Muscle of leg (tissue), 3 donors: ENCODE measurements at regions not wholly inside any gene's neighbourhood (a gene's known extent, or its start where the extent isn't known, plus 50 kb on each side); places are given as distances from the start of the nearest gene placed in this dataset.

Experiments
- DNase-seq: peaks from one replicate; pipeline ENCODE4 v3.0.0; 2013
- H3K27ac ChIP-seq: one replicate; pipeline ENCODE4 v1.5.1; 2013; ENCODE audit warnings: mild to moderate bottlenecking, low read length, control low read depth
- H3K27me3 ChIP-seq: one replicate; pipeline ENCODE4 v1.6.1; 2013; ENCODE audit warnings: low read length; ENCODE audit not compliant: control insufficient read depth, insufficient read depth
- H3K36me3 ChIP-seq: one replicate; pipeline ENCODE4 v1.6.1; 2013; ENCODE audit warnings: low read length; ENCODE audit not compliant: control insufficient read depth, insufficient read depth
- H3K4me1 ChIP-seq: one replicate; pipeline ENCODE4 v1.6.1; 2013; ENCODE audit warnings: low read length; ENCODE audit not compliant: control insufficient read depth, insufficient read depth
- H3K4me3 ChIP-seq: one replicate; pipeline ENCODE4 v1.5.1; 2013; ENCODE audit warnings: low read length, control low read depth
- H3K9me3 ChIP-seq: replicated peaks from 2 replicates; pipeline ENCODE4 v1.6.1; 2013; ENCODE audit warnings: low read depth, low read length; ENCODE audit not compliant: control insufficient read depth
- WGBS: methylation state at CpG from one replicate; pipeline ENCODE4 v1.1.5; 2013; ENCODE audit warnings: missing lambda C conversion rate; ENCODE audit not compliant: insufficient coverage; 5-methylcytosine and 5-hydroxymethylcytosine counted together

DNA sequence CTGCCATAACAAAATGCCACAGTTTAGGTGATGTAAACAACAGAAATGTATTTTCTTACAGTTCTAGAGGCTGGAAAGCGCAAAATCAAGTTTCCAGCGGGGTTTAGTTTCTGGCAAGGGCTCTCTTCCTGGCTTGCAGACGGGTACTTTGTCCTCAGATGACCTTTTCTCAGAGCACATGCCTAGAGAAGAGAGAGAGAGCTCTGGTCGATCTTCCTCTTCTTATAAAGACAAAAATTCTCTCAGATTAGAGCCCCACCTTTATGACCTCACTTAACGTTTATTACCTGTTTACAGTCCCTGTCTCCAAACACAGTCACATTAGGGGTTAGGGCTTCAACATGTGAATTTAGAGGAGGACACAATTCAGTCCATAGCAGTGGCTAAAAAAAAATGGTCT lies 119.7 kb downstream of the CETN3 start:
- Histone ChIP-seq H3K27me3 (no peaks in the 10 kb centered on the region), H3K36me3 (no peaks in the 10 kb centered on the region), H3K27ac (no peak overlapping the region), H3K4me3 (no peak overlapping the region), H3K4me1 (no peaks in the 10 kb centered on the region), H3K9me3 (no peaks in the 10 kb centered on the region)
- WGBS, result no CpG with 5 or more reads among the region's 5 CpGs
- DNase-seq, result peak; percentile 21

DNA sequence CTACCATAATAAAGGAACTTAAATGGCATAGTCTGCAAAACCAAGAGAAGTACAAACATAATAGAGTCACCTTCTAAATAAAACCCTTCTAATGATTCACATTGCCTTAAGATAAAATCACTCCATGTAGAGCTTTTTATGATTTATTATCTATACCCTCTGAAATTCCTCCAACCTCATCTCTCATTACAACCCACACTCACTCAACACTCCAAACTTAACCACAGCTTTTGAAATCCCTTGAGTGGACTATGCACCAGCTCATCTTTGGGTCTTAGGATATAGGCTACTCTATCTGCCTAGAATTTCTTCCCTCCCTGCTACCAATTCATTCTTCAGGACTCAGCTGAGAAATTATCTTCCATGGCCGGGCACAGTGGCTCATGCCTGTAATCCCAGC lies 122.5 kb downstream of the CETN3 start:
- Histone ChIP-seq H3K36me3 (no peaks in the 10 kb centered on the region), H3K4me1 (no peaks in the 10 kb centered on the region), H3K9me3 (no peaks in the 10 kb centered on the region), H3K4me3 (no peak overlapping the region), H3K27ac (no peak overlapping the region), H3K27me3 (no peaks in the 10 kb centered on the region)
- no CpG with 5 or more reads among the region's 1 CpG for WGBS
- DNase-seq, result no peak

DNA sequence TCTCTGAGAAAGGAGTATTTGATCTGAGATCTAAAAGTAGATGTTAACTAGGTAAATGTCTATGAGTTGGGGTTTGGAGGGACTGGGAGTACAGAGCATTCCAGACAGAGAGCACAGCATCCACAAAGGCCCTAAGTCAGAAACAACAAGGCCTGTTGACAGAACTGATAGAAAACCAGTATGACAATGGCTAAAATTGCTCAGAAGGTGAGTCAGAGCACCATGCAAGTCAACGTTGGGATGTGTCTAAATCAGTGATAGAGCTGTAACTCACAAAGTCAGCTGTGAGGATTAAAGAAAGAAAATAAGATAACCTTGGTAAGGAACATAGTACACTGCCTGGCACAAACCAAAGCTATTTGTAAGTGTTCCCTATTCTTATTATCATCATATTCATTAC lies 124.0 kb downstream of the CETN3 start:
- WGBS, result no CpG with 5 or more reads among the region's 1 CpG
- Histone ChIP-seq H3K9me3 (no peaks in the 10 kb centered on the region), H3K4me1 (no peaks in the 10 kb centered on the region), H3K4me3 (no peak overlapping the region), H3K36me3 (no peaks in the 10 kb centered on the region), H3K27ac (no peak overlapping the region), H3K27me3 (no peaks in the 10 kb centered on the region)
- no peak for DNase-seq

DNA sequence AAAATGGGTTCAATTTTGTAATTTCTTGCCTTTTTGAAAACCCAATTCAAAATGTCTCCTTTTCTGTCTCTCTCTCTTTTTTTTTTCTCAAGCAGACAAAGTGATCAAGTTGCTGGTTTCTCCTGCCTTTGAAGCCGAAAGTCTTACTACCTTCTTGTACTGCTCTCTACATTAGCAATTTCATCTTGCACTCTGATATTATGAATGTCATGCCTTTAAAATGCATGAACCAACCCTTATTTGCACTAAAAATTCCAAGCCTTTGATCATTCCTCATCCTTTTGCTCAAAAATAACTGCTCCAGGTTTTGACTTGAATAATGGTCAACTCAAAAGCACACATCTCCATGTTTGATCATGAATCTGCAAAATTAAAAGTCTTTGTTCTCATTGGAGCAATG lies 125.2 kb downstream of the CETN3 start:
- H3K4me3 ChIP-seq, result no peak overlapping the region
- no peaks in the 10 kb centered on the region for H3K27me3 ChIP-seq
- DNase-seq, result no peak
- no peaks in the 10 kb centered on the region for H3K36me3 ChIP-seq
- no peak overlapping the region for H3K27ac ChIP-seq
- no peaks in the 10 kb centered on the region for H3K9me3 ChIP-seq
- WGBS, result 100% methylated on average over 1 of the region's 1 CpG
- no peaks in the 10 kb centered on the region for H3K4me1 ChIP-seq

DNA sequence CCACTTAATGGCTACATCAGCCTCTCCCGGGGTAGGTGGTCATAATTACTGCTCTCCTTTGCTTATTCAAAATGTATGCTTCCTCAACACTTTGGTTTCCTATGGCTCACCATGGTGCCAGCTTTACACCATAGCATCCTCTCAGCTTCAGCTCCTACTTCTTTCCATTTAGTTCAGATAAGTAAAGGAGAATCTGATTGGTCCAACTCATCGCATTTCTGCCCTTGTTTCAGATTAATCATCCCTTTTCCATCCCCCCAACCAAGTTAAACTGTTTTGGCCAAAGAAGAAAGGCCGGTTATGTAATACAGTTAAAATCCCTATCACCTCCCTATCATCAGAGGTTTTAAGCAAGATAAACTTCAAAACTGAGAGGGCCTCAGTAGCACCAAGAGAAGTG lies 130.5 kb downstream of the CETN3 start:
- Histone ChIP-seq H3K4me3 (no peak overlapping the region), H3K36me3 (no peaks in the 10 kb centered on the region), H3K9me3 (no peaks in the 10 kb centered on the region), H3K27ac (no peak overlapping the region), H3K27me3 (no peaks in the 10 kb centered on the region), H3K4me1 (no peaks in the 10 kb centered on the region)
- no peak for DNase-seq
- whole genome bisulfite sequencing, result 100% methylated on average over 1 of the region's 3 CpGs

DNA sequence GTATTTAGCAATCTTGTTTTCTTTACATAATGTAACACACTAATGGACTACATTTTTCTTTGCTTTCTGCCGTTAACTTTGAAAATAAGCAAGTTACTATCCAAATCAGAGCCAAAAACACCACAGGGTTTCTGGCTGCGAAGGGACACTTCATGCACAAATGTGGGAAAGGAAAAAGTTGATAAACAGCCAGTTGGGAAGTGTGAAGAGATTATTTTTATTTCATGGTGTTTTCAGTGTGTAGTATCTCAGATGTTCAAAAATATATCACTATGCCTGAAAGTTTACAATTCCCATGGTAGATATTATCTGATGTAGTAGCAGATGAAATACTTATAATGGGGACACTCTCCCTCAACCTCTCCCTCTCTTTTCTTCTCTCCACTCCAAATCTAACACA lies 135.3 kb downstream of the CETN3 start:
- peak; percentile 57 for DNase-seq
- Histone ChIP-seq H3K36me3 (no peaks in the 10 kb centered on the region), H3K27me3 (no peaks in the 10 kb centered on the region), H3K4me3 (no peak overlapping the region), H3K27ac (no peak overlapping the region), H3K4me1 (no peaks in the 10 kb centered on the region), H3K9me3 (no peaks in the 10 kb centered on the region)
- WGBS, result no CpG with 5 or more reads among the region's 2 CpGs

DNA sequence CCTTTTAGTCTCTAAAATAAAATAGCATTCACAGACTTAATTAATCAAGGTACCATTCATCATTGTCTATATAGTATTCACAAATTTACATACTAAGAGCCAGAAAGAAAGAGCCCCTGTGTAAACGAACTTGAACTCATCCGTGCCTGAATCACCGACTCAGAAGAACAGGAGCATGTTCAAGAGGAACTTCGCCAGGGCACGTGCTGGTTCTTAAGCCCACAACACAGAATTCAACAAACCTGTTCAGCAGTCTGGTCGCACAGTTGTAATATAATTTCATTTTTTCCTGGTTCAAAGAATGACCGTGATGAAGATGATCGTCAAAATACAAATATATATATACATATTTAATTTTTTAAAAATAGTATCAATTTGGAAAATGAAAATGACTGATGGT lies 141.9 kb downstream of the CETN3 start:
- WGBS, result 100% methylated on average over 1 of the region's 8 CpGs
- H3K4me3 ChIP-seq, result no peak overlapping the region
- no peaks in the 10 kb centered on the region for H3K4me1 ChIP-seq
- no peaks in the 10 kb centered on the region for H3K27me3 ChIP-seq
- H3K9me3 ChIP-seq, result no peaks in the 10 kb centered on the region
- no peak for DNase-seq
- no peak overlapping the region for H3K27ac ChIP-seq
- H3K36me3 ChIP-seq, result no peaks in the 10 kb centered on the region

DNA sequence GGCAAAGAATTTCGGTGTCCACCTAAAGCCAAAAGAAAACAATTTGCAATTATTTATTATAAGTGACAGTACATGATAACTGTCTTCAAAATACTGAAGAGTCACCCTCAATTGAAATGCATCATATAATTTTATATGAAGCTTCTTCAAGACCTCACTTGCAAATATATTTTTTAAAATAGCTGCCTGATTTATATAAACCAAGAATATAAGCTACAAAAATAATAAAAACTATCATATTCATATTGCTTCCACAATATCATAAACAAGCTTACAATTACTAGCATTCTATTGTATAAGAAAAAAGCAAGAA lies 144.1 kb downstream of the CETN3 start:
- Histone ChIP-seq H3K27ac (no peak overlapping the region), H3K9me3 (no peaks in the 10 kb centered on the region), H3K27me3 (no peaks in the 10 kb centered on the region), H3K4me3 (no peak overlapping the region), H3K36me3 (no peaks in the 10 kb centered on the region), H3K4me1 (no peaks in the 10 kb centered on the region)
- WGBS, result no CpG with 5 or more reads among the region's 1 CpG
- no peak for DNase-seq

DNA sequence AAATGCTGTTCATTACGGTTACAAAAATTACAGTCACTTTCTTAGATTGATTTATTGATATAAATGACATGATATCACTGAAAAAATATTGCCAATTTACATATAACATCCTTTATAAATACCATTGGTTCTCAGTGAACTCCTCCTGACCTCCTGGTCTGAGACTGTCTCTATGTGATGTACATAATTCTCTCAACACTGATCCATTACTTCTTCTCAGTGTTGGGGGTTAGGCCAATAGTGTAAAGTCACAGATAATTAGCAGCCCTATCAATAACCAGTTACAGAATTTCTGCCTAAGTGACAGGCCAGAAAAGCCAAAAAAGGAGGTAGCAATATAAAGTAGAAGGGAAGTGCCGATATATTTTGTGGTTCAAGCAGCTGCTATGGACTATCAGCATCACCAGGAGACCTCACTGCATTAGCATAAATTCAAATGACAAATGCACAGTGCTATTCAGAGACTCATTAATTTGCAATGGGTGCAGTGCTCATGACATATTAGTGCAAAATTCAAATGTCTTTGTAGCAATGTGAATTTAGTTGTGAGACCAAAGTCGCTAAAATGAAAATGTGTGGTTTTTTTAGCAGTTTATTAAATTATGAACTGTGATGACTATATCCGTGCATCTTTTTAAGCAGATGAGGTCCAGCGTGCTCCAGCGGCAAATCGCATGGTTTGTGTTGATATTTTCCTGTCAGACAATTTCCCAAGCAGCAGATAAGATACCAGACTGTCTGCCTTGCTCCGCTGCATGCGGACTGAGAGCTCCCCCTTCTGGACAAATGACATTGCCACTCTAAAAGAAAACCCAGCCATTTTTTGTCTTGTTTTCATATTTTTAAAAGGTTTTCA lies 144.6 kb downstream of the CETN3 start:
- Histone ChIP-seq H3K4me3 (no peak overlapping the region), H3K9me3 (no peaks in the 10 kb centered on the region), H3K4me1 (no peaks in the 10 kb centered on the region), H3K27me3 (no peaks in the 10 kb centered on the region), H3K27ac (no peak overlapping the region), H3K36me3 (no peaks in the 10 kb centered on the region)
- peak; percentile 83 for DNase-seq
- 18% methylated on average over 4 of the region's 9 CpGs for WGBS

DNA sequence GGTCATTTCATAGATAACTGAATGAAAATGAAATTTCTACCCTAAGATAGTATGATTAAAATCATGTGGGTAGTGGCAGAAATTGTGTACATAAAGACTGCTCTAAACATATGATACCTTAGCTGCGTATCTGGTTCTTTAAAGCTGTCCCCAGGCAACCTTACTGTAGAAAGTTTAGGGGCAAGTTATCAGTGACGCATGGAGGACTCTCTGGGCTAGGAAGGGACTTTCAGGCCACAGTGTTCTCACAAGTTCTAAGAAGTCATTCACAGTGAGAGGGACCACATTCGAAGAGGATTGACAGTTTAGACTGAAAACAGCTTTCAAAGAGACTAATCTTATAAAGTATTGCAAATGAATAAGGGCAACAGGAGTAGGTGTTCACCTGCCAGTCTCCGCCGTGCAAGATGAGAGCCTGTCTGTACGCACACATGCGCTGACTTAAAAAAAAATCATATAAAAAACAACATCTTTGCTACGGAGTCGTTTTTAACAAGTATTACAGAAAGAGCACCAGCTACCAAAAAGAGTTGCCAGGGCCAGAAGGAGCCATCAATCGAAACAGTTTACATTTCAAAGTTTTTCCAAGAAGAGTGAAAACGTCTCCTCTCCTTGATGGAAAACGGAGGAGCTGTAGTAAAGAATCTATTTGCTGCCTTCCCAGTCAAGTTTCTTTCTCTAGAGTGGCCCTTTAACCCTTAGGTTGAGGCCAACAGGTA lies 146.3 kb downstream of the CETN3 start:
- Histone ChIP-seq H3K27ac (no peak overlapping the region), H3K36me3 (no peaks in the 10 kb centered on the region), H3K9me3 (no peaks in the 10 kb centered on the region), H3K4me1 (no peaks in the 10 kb centered on the region), H3K4me3 (no peak overlapping the region), H3K27me3 (no peaks in the 10 kb centered on the region)
- DNase-seq, result no peak
- 90% methylated on average over 4 of the region's 12 CpGs for WGBS
